NCI-H1694 (cell line): ENCODE measurements at regions not wholly inside any gene's neighbourhood (a gene's known extent, or its start where the extent isn't known, plus 50 kb on each side); places are given as distances from the start of the nearest gene placed in this dataset.
"Not testable (repeated sequence)": the region's sequence is repeated elsewhere in the genome, so short reads cannot be mapped to it uniquely, and the experiment has no call there.

Source experiments
- DNase-seq: peaks from one replicate; lab custom pipeline; 2025; lab: John Stamatoyannopoulos, UW

DNA sequence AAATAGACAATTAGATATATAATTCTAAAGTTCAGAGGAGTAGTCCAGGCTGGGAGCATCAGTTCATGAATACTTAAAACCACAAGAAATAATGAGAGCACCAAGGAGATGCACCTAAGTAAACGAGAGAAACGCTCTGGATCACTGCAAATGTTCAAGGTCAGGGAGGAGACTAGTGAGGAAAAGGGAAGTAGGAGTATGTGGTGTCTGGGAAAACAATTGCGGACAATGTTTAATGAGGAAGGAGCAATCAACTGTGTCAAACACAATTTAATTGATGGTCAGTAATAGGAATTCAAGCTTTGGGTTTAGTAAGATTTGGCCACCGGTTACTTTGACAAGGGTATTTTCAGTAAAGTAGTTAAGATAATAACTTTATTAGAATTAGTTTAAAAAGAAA is 652.2 kb downstream of the DACH1 start:
- DNase-seq = no peak

DNA sequence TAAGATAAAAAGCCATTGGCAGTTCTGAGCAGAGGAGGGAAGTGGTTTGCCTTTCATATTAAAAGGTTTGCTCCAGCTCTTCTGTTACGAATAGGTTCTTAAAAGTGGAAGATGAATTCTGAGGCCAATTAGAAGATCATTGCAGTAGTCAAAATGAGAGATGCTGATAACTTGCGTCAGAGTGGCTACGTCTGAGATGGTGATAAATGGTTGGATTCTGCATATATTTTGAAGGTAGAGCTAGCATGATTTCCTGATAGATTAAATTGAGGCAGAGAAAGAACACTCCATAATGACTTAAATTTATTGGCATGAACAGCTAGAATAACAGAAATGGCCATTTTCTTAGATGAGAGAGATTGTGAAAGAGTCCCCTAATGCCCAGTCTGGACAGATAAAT is 652.6 kb downstream of the DACH1 start:
- DNase-seq = no peak

DNA sequence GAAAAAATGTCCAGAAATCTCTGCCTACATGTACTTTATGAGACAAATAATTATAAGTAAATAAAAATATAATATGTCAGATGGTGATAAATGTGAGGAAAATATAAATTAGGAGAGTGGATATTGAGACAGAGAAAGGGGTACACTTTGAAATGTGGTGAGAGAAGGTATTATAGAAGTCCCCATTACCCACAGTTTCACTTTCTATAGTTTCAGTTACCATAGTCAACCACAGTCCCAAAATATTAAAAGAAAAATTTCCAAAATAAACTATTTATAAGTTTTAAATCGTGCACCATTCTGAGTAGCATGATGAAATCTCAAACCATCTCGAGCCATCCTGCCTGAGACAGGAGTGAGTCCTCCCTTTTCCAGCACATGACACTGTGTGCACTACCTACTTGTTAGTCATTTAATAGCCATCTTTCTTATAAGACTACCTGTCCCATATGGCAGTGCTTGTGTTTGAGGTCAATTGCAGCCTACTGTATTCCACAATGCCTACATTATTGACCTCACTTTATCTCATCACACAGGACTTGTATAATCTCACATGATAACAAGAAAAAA is 653.7 kb downstream of the DACH1 start:
- no peak for DNase-seq

DNA sequence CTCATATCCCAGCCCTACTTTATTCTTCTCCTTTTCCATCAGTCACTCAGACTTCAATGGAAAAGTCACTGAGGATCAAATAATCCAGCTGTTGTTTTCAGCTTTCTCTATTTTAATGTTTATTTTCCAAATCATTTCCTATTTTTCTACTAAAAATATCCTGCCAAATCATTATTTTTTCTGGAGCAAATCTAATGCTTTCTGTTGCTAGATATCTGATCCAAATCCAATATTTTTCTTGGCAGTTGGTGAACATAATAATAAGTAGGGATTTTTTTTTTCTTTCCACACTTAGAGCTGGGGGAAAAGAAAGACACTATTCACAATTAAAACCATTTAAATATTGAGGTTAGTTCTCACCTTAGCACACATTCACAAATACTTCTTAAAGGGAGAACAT is 656.1 kb downstream of the DACH1 start:
- no peak for DNase-seq

DNA sequence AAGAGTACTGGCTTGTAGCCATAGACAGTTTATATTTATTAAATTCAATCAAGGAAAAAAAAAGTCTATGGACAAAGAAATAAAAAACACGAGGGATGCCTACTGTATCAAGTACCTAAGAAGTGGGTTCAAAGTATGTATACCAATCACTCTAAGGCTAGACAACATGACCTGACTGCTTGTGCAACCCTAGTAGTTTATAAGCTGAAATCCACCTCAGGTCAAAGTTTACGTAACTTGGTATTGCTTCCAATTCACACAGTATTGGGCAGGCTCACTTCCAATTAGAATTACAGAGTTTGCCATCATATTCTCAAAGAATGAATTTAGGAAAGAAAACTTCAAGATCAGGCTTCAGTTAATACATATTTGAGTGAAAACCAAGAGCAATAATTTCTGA is 657.8 kb downstream of the DACH1 start:
- DNase-seq = no peak

DNA sequence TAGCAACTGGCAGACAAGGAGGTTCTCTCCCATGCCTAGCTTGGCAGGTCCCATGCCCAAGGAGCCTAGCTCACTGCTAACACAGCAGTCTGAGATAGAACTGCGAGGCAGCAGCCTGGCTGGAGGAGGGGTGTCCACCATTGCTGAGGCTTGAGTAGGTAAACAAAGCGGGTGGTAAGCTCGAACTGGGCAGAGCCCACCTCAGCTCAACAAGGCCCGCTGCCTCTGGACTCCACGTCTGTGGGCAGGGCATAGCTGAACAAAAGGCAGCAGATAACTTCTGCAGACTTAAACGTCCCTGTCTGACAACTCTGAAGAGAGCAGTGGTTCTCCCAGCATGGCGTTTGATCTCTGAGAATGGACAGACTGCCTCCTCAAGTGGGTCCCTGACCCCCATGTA is 682.4 kb downstream of the DACH1 start:
- DNase-seq = not testable (repeated sequence)

DNA sequence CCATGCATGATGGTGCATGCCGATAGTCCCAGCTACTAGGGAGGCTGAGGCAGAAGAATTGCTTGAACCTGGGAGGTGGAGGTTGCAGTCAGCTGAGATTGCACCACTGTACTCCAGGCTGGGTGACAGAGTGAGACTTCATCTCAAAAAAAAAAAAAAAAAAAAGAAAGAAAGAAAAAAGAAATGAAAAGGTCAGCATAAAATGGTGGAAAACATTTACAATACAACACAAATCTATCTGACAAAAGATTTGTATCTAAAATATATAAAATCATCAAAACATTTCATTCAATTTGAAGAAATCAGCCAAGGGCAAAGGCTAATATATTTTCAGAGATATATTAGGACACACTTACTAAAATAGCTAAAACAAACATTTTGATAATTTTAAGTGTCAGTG is 683.7 kb downstream of the DACH1 start:
- DNase-seq = not testable (repeated sequence)

DNA sequence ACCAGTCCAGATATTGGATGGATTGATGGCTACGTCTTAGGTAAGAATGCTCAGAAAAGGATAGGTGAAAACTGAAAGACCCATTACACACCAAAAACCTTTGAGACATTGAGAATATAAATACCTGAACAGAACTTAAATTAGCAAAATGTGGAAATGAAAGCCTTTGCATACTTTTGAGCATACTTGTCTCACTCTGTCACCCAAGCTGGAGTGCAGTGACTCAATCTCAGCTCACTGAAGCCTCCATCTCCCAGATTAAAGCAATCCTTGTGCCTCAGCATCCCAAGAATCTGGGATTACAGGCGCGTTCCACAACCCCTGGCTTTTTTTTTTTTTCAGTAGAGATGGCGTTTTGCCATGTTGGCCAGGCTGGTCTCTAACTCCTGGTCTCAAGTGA is 695.3 kb downstream of the DACH1 start:
- no peak for DNase-seq

DNA sequence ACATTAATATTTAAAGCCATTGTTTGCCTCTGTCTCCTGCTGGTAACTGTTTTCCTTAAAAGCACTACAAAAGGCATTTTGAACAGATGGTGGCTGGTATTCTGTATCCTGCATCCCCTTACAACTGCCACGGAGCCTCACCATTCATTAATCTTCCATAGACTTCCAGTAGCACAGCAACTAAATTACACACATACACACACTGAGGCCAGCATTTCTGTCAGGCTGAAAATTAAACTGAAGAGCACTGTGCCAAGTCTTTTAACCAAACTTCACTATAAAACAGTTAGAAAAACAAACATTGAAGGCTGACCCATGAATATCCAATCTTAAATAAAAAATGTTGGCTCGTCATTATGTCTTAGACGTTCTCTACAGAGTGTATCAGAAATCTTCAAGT is 697.8 kb downstream of the DACH1 start:
- peak; percentile 66 for DNase-seq

DNA sequence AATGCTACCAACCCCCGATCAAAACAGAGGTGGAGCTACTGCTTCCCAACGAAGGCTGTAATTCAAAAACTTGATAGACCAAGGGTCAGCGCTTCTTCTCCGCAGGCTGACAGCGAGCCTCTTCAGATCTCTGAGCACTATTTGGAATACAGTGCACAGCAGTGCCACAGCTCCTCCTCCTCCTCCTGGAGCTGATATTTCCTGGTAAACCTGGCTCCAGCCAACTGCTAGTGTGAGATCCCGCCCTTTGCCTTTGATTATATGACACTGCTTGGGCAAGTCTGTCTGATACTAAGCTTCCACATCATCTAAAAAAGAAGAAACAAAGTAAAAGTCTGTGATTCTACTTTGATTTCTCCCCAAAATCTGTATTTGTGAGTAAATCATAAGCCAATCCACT is 710.5 kb downstream of the DACH1 start:
- no peak for DNase-seq

DNA sequence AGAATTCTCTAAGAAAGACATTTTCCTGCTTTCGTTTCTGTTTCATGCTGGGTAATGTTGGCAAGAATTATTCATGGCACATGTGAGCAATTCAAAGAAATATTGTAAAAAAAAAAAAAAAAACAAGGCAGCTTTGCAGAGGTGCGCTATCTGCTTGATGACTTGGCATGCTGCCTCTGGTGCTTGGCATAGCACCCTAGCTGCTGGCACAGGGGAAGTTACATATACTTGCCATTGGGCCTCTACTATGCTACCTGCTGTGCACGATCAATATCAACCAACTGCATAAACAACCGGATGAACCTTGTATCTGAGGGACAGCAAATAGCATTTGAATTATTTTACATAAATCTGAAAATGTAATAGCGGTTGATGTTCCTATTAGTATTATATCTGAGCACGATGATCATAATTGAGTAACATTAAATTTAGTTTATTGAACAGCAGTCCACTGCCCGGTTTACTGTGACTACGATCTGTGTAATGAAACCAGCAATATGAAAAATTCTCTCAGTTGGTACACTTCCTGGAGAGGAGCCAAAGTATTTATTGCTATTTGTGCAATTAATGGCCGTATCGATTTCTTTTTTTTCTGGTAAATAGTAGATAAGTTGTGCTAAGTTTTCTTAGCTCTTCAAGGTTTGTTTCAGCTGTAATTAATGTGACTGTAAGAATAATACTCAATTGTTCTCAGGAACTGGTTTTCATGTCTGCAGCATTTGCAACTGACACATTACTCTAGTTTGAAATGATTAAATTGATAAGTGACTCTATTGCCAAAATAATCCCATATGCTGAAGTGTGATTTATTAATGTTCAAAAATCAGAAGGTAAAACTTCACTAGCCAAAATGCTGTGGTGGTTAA is 717.3 kb downstream of the DACH1 start:
- DNase-seq = peak; percentile 54

DNA sequence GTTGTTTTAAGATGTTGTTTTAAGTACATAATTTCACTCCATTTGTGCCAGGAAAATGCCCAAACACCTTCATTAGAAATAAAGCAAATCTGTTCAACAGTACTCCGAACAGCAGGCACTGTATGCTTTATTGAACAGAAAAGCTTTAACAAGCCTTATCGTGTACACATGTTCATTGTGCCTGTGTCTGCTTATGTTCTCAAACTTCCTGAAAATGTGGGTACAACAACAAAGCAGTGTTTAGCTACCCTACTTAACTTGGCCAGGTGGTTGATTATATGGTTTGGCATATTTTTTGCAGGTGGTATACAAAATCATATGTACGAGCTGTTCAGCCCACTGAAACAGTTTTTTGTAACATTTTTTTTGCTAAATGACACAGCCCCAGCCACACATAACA is 718.0 kb downstream of the DACH1 start:
- peak; percentile 82 for DNase-seq

DNA sequence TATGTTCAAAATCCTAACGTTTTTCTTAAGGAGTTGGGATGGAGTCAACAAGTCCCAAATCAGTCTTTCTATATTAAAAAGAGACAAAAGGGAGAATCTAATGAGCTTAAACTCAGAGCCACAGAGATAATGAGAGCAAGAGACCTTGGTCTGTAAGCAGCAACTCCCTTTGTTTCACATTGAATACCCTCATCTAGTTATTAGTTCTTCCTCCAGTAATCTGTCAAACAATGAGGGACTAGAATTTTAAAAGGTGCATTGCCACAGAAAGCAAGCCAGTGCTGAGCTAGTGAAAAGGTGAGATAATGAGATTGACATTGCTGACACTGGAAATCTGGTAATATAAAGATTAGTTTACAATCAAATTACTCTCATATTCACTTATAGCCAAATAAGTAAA is 718.6 kb downstream of the DACH1 start:
- no peak for DNase-seq

DNA sequence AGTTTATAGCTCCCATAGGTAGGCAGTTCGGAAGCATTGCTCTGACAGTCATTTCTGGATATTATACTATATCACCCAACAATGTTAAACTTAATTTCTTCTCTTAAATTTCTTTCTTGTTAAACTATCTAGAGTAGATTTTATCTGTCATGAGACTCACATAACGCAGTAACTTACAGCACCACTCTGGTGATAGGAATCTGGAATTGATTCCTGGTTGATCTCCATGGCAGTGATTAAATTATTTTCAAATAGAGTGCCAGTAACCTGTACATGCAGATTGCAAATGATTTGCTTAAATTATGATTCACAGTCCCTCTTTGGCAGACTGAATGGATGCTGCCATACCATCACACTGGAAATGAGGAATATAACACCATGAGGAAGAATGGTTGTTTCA is 722.1 kb downstream of the DACH1 start:
- no peak for DNase-seq

DNA sequence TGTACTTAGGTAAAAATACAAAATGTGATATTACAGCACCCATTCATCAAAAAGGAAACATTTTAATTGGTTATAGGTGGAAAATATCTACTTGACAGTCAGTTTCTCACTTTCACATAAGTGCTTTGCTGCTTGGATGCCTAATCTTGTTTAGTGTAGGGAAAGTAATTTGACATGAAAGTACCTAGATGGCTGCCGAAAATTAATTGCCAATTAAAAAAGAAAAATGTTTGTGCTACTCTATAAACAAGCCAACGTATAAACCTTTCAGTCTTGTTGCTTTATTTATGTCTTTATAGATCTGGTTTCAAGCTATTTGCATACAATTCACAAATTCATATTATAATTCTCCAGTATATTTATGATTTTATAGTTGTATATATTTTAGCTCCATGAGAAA is 729.9 kb downstream of the DACH1 start:
- DNase-seq = no peak

DNA sequence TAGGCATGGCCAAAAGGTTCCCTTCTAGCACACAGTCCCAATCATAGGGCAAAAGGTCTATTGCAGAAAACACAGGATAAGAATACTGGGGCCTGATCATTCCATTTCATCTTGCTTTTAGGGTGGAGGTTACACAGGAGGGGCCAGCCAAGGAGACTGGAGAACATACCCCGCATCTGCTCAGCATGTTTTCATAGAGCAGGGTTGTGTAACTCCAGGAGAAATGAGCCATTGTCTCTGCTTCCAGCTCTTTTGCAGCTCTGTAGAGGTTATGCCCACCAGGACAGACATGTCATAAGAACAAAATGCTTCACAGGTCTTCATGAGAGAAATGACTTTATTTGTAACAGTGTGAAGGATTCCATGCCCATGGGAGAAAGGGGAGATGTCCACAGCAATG is 742.8 kb downstream of the DACH1 start:
- DNase-seq = no peak

DNA sequence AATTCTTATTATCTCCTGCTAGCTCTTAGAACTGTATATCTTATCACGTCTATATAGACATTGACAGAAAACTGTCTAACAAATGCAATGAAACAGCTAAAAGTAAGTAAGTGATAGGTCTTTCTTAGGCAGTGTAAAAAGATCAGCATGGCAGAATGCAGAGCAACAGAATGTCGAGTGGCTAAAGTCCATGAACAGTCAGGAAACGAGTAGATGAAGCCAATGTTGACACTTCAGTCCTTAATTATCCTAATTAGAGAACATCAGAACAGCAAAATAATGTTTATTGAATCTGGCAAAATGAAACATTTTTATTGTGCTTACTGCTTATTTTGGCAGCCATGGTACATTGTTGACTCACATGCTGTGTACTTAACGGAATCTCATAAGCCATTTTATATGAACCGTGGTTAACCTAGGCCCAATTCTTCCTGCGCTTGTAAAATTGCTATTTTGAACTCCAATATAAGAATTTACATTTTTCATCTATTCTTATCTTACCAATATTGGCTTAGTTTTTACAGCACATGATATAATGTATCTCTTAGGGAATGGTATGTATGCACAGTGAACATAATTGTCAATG is 748.1 kb downstream of the DACH1 start:
- no peak for DNase-seq

DNA sequence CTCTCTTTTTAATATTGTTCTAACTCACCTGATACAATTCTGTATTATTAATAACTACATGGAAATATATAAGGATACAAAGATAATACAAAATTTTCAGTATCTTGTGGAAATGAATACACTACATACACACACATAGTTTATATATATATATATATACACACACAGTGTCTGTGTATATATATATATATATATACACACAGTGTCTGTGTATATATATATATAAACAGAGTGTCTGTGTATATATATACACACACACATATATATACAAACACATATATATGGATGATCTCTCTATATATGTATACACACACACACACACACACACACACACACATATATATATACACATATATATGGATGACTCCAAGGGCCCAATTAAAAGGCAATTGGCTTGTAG is 749.1 kb downstream of the DACH1 start:
- DNase-seq = no peak

DNA sequence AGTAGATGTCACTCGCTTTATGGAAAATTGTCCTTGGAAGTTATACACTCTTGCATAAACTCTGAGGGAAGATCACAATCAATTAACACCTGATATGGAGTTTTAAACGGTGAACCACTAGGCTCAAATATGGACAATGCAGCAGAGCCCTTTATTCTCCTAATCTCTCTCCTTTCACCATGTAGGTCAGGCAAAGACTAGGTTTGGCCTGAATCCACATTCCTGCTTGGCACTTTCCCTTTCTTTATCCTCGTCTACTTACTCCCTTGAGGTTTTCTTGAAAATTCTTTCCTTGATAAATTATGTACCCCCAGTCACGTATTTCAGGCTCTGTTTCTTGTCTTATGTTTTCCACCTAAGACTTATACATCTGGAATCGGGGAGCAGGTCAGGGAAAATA is 751.7 kb downstream of the DACH1 start:
- no peak for DNase-seq

DNA sequence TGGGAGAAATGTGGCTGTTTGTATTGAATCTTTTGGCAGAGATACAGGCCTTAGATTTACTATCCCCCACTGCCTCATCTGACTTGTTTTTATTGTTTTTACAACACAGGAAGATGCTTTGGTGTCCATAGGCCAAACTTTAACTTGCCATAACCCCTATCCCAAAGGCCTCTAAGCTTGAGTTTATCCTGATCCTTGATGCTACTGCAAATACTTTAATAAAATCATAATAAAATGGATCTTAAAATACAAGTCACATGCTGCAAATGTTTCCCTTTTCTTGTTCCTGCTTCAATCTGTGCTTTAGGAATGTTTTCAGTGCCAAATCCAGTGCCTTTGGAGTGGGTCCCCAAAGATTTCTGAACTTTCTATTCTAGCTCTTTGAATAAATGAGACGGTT is 770.6 kb downstream of the DACH1 start:
- DNase-seq = no peak

DNA sequence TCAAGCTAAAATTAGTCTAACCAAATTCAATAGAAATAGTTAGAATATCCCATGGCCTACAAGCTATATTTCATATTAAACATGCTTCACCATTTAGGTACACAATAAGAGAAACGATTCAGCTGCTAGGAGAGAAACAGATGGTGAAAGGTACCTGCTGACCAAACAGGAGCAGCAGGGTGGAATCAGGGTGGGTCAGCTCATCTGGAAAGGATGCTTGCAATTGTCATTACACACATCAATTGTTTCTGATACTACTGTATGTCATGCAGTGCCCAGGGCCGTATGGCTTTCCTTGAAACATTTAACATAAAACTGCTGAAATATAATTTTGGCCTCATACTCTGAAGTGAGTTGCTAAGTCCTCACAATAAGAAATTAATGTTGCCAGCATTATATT is 776.0 kb downstream of the DACH1 start:
- no peak for DNase-seq

DNA sequence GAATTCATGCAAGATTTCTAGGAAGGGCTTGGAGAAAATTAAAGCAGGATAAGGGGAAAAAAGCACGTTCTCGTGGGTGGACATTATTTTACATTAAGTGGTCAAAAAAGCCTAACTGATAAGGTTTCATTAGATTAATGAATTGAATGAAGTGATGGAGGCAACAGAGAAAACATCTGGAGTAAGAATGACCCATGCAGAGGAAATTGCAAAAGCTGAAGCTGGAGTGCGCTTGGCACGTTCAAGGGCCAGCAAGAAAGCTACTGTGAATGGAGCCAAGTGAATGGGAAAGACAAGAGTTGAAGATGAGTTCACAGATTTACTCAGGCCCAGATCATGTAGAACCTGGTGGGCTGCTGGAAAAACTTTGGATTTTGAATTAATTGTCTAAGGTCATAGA is 777.9 kb downstream of the DACH1 start:
- DNase-seq = no peak

DNA sequence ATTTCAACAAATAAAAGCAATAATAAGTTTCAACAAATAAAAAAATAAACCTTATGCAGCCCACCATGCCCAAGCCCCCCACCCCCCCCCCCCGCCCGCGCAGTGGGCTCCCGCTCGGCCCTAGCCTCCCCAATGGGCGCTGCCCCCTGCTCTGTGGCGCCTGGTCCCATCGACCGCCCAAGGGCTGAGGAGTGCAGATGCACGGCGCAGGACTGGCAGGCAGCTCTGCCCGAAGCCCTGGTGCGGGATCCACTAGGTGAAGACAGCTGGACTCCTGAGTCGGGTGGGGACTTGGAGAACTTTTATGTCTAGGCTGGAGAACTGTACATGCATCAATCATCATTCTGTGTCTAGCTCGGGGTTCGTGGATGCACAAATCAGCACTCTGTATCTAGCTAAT is 779.6 kb downstream of the DACH1 start:
- DNase-seq = no peak

DNA sequence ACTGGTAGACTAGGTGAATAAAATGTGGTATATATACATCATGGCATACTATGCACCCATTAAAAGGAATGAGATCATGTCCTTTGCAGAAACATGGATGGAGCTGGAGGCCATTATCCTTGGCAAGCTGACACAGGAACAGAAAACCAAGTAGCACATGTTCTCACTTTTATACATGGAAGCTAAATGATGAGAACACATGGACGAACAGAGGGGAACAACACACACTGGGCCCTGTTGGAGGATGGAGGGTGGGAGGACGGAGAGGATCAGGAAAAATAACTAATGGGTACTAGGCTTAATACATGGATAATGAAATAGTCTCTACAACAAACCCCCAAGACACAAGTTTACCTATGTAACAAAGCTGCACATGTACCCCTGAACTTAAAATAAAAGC is 780.0 kb downstream of the DACH1 start:
- no peak for DNase-seq
